ENCODE measurements at regions not wholly inside any gene's neighbourhood (a gene's known extent, or its start where the extent isn't known, plus 50 kb on each side); places are given as distances from the start of the nearest gene placed in this dataset.

DNA sequence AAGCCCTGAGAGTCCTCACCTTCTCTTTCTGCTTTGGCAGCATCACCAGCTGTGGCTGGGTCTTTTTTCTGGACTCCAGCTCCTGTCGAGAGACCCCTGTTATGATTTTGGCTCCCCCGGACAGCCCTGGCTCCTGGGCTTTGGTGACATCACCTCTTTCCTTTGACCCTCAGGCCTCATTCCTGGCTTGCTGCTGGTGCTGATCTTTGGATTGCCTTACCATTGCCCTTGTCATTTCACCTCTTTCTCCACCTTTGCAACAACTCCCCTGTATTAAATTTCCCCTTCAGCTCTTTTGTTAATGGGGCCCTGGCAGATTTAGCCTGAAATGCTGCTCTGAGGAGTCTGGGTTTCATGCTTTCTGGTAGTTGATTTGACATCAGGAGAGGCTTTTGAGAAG lies 322.8 kb downstream of the ZSWIM6 start:
- H3K9me3 ChIP-seq (ENCODE audit: control insufficient read depth in 2 of 3, insufficient read depth in 1 of 3, low read length in 3 of 3), result no peaks in the 10 kb centered on the region
- TF ChIP-seq, protein P1, sequence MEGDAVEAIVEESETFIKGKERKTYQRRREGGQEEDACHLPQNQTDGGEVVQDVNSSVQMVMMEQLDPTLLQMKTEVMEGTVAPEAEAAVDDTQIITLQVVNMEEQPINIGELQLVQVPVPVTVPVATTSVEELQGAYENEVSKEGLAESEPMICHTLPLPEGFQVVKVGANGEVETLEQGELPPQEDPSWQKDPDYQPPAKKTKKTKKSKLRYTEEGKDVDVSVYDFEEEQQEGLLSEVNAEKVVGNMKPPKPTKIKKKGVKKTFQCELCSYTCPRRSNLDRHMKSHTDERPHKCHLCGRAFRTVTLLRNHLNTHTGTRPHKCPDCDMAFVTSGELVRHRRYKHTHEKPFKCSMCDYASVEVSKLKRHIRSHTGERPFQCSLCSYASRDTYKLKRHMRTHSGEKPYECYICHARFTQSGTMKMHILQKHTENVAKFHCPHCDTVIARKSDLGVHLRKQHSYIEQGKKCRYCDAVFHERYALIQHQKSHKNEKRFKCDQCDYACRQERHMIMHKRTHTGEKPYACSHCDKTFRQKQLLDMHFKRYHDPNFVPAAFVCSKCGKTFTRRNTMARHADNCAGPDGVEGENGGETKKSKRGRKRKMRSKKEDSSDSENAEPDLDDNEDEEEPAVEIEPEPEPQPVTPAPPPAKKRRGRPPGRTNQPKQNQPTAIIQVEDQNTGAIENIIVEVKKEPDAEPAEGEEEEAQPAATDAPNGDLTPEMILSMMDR (IDR thresholded peaks at IDR 0.05; ENCODE audit: borderline replicate concordance, extremely low read depth, insufficient read depth), result no peak
- peak in 3 of 5 donors; percentile 62 to 75 (median 64) for DNase-seq
- H3K4me3 ChIP-seq (ENCODE audit: low read length in 3 of 3), result no peak overlapping the region
- peaks cover 0 to 3% (median 0%) of the 10 kb centered on the region in 3 donors for H3K4me1 ChIP-seq (ENCODE audit: control insufficient read depth in 2 of 3, insufficient read depth in 2 of 3, low read depth in 1 of 3, low read length in 3 of 3)
- no peak overlapping the region for H3K27ac ChIP-seq (ENCODE audit: low read depth in 2 of 2, low read length in 2 of 2)
- no peaks in the 10 kb centered on the region for H3K36me3 ChIP-seq (ENCODE audit: control insufficient read depth in 2 of 3, insufficient read depth in 3 of 3, low read length in 3 of 3)
- H3K9ac ChIP-seq (ENCODE audit: low read length in 3 of 3), result no peak overlapping the region
- FAIRE-seq, result no peak
- H3K27me3 ChIP-seq (ENCODE audit: control insufficient read depth, insufficient read depth, low read length), result no peaks in the 10 kb centered on the region
- intact Hi-C loops (cut with DNase I), result loop anchor here (10.0 kb wide), 1 partner anchor 490 kb away; the partner anchor contains the start of gene SMIM15

DNA sequence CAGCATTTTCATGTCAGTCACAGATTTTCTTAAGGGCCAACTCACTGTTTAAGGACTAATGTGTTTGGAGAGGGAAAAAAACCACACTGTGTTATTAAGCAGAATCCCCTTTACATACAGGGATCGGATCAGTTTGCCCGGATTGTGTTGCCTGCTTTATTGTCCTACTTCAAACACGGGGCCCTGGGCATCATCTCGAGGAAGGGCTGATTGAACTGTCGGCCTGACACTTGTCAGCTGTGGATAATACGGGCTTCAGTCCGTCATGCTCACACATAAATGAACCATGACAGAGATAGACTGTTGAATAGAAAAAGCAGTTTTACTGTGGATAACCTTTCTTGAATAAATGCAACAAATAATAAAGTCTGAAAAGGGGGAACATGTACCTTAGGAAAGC lies 325.0 kb downstream of the ZSWIM6 start:
- intact Hi-C loops (cut with DNase I), result loop anchor here (10.0 kb wide), 1 partner anchor 492 kb away; the partner anchor contains the start of gene SMIM15
- no peaks in the 10 kb centered on the region for H3K27me3 ChIP-seq (ENCODE audit: control insufficient read depth, insufficient read depth, low read length)
- H3K4me3 ChIP-seq (ENCODE audit: low read length in 3 of 3), result no peak overlapping the region
- no peak for FAIRE-seq
- peak in 3 of 5 donors; percentile 28 to 58 (median 46) for DNase-seq
- H3K9ac ChIP-seq (ENCODE audit: low read length in 3 of 3), result no peak overlapping the region
- H3K4me1 ChIP-seq (ENCODE audit: control insufficient read depth in 2 of 3, insufficient read depth in 2 of 3, low read depth in 1 of 3, low read length in 3 of 3), result peaks cover 0 to 3% (median 0%) of the 10 kb centered on the region in 3 donors
- no peak overlapping the region for H3K27ac ChIP-seq (ENCODE audit: low read depth in 2 of 2, low read length in 2 of 2)
- no peaks in the 10 kb centered on the region for H3K36me3 ChIP-seq (ENCODE audit: control insufficient read depth in 2 of 3, insufficient read depth in 3 of 3, low read length in 3 of 3)
- TF ChIP-seq, protein P1 (IDR thresholded peaks at IDR 0.05; ENCODE audit: borderline replicate concordance, extremely low read depth, insufficient read depth), result no peak
- H3K9me3 ChIP-seq (ENCODE audit: control insufficient read depth in 2 of 3, insufficient read depth in 1 of 3, low read length in 3 of 3), result no peaks in the 10 kb centered on the region

DNA sequence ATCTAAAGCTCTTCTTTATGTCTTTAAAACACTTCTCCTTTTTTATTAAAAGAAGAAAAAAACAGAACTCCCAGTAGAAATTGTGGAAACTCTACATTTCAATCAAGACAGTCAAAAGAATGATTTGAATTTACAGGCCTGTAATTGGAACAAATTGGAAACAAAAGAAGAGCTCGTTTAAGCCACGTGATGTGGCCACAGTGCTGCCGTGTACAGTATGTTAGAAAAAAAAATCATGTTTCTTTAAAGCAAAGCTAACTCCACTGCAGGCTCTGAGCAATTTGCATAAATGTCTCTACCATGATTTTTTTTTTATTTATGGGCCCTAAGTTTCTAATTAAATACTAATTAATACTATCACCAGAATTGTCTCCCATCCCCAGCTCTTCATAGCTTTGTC lies 325.6 kb downstream of the ZSWIM6 start:
- no peak overlapping the region for H3K4me3 ChIP-seq (ENCODE audit: low read length in 3 of 3)
- no peak overlapping the region for H3K9ac ChIP-seq (ENCODE audit: low read length in 3 of 3)
- intact Hi-C loops (cut with DNase I), result loop anchor here (10.0 kb wide), 1 partner anchor 493 kb away; the partner anchor contains the start of gene SMIM15
- FAIRE-seq, result no peak
- no peaks in the 10 kb centered on the region for H3K27me3 ChIP-seq (ENCODE audit: control insufficient read depth, insufficient read depth, low read length)
- H3K36me3 ChIP-seq (ENCODE audit: control insufficient read depth in 2 of 3, insufficient read depth in 3 of 3, low read length in 3 of 3), result no peaks in the 10 kb centered on the region
- no peak overlapping the region for H3K27ac ChIP-seq (ENCODE audit: low read depth in 2 of 2, low read length in 2 of 2)
- TF ChIP-seq, protein P1 (IDR thresholded peaks at IDR 0.05; ENCODE audit: borderline replicate concordance, extremely low read depth, insufficient read depth), result no peak
- H3K4me1 ChIP-seq (ENCODE audit: control insufficient read depth in 2 of 3, insufficient read depth in 2 of 3, low read depth in 1 of 3, low read length in 3 of 3), result peaks cover 0 to 3% (median 0%) of the 10 kb centered on the region in 3 donors
- no peak for DNase-seq
- H3K9me3 ChIP-seq (ENCODE audit: control insufficient read depth in 2 of 3, insufficient read depth in 1 of 3, low read length in 3 of 3), result no peaks in the 10 kb centered on the region

DNA sequence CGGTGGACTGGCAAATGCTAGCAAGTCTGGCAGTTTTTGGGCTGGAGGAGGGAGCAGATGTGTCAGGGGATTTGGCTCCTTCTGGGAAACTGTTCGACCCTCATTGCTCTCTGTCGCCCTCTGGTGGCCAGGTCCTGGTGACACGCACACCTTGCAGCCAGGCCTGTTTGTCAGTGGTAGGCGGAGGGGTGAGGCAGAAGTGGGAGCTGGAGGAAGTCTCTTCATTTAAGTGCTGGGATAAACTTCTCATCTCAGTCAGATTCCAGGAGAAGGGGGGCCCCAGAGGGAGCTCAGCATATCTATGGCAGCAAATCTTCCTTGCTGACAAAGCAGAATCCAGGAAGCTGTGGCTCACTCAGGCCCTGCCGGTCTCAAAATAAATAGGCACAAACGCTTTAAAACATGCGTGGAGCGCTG lies 326.5 kb downstream of the ZSWIM6 start:
- Histone ChIP-seq H3K9ac (ENCODE audit: low read length in 3 of 3) (no peak overlapping the region), H3K9me3 (ENCODE audit: control insufficient read depth in 2 of 3, insufficient read depth in 1 of 3, low read length in 3 of 3) (no peaks in the 10 kb centered on the region), H3K27me3 (ENCODE audit: control insufficient read depth, insufficient read depth, low read length) (no peaks in the 10 kb centered on the region), H3K27ac (ENCODE audit: low read depth in 2 of 2, low read length in 2 of 2) (peak overlapping the region in 1 of 2 donors; percentile 24), H3K36me3 (ENCODE audit: control insufficient read depth in 2 of 3, insufficient read depth in 3 of 3, low read length in 3 of 3) (no peaks in the 10 kb centered on the region), H3K4me3 (ENCODE audit: low read length in 3 of 3) (peak overlapping the region in 1 of 3 donors; percentile 9), H3K4me1 (ENCODE audit: control insufficient read depth in 2 of 3, insufficient read depth in 2 of 3, low read depth in 1 of 3, low read length in 3 of 3) (peaks cover 0 to 3% (median 0%) of the 10 kb centered on the region in 3 donors)
- FAIRE-seq, result no peak
- intact Hi-C loops (cut with DNase I), result loop anchor here (10.0 kb wide), 1 partner anchor 494 kb away; the partner anchor contains the start of gene SMIM15
- TF ChIP-seq, protein P1 (IDR thresholded peaks at IDR 0.05; ENCODE audit: borderline replicate concordance, extremely low read depth, insufficient read depth), result peak; percentile 95
- peak; percentile 91 to 93 (median 92) for DNase-seq

Measured in kidney (tissue), 13 donors.